SHP77 (cell line): ENCODE measurements at regions not wholly inside any gene's neighbourhood (a gene's known extent, or its start where the extent isn't known, plus 50 kb on each side); places are given as distances from the start of the nearest gene placed in this dataset.
"Not testable (repeated sequence)": the region's sequence is repeated elsewhere in the genome, so short reads cannot be mapped to it uniquely, and the experiment has no call there.

ENCODE experiments used
- DNase-seq, 2 experiments: peaks; one replicate each; lab custom pipeline; 2025; lab: John Stamatoyannopoulos, UW

- DNase-seq: no peak
Observed at GRCh38 chr2:150850641-150851040, 363.2 kb upstream of the RND3 start.

DNA sequence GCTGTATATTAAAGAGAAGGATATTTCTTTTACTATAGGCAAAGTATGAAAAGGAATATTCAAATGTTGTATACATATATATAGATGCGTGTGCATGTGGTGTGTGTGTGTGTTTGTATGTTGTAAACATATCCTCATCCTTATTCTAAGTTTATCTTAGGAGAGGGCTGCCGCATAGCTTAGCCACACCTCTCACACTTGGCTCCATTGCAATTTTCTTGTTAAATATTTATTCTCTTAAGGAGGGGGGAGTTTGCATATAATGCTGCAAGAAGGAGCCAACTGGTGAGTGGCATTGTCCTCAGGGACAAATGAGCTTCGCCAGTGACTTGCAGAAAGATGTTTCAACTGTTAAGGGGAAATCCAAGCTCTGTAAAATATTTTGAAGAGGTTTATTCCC lies 360.1 kb upstream of the RND3 start:
- no peak for DNase-seq

- no peak for DNase-seq
Observed at GRCh38 chr2:150846691-150847090, 359.2 kb upstream of the RND3 start.

- DNase-seq: no peak
Observed at GRCh38 chr2:150832686-150833085, 345.2 kb upstream of the RND3 start.

DNA sequence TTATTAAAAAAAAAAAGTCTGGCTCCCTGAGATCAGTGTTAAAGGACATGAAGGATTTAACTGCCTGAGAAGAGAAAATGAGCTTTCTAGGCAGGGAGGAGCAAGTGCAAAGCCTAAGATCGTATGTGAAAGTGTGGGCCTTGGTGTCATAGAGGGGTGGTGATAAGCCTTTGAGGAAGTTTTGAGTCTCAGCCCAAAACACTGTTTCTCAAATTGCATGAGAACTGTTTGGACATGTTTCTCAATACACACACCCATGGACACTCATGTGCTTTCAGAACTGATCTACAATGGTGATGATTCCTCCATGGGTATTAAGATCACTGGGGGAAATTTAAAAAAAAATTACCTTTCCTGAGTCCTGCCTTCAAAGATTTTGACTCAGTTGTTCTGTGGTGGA lies 336.7 kb upstream of the RND3 start:
- DNase-seq: no peak

GRCh38 chr2:150817422-150817821 lies 330.0 kb upstream of the RND3 start:
- DNase-seq: no peak

GRCh38 chr2:150812664-150813367 lies 325.3 kb upstream of the RND3 start:
- DNase-seq: no peak

DNA sequence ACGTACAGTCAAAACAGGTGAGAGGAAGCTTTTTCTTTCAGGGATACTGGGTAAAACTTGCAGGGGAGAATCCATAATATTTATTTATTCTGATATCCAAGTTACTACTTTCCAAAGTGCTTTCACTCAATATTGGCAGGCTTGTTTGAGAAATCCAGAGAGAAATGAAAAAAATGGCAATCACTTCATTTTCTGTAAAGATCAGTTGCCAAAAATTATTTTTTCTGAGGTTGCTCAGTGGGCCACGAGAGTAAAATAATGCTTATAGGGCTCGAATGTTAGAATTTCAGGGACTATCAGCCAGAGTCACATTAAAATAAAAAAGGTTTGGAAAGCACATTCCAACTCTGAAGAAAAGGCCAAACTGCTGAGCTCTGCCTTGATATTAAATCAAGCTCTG lies 324.6 kb upstream of the RND3 start:
- DNase-seq: no peak

- DNase-seq: no peak
Observed at GRCh38 chr2:150811259-150811855, 323.9 kb upstream of the RND3 start.

DNA sequence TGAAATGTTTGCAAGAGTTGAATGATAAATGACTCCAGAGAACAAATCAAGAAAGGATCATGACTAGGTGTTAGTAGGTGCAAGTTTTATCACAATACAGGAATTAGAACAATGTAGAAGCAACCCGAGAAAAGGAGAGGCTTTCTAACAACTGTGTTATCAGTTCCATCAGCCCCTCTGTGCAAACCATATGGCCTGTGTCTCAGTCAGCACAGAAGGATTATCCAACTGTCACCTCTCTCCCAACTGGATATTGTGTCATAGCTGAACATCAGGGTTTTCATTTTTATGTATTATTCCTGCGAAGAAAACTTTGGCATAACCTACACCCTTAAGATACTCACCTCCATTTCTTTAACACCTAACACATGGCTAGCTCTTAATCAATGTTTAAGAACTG lies 321.6 kb upstream of the RND3 start:
- DNase-seq: no peak

GRCh38 chr2:150806336-150806735 lies 318.9 kb upstream of the RND3 start:
- no peak for DNase-seq

DNA sequence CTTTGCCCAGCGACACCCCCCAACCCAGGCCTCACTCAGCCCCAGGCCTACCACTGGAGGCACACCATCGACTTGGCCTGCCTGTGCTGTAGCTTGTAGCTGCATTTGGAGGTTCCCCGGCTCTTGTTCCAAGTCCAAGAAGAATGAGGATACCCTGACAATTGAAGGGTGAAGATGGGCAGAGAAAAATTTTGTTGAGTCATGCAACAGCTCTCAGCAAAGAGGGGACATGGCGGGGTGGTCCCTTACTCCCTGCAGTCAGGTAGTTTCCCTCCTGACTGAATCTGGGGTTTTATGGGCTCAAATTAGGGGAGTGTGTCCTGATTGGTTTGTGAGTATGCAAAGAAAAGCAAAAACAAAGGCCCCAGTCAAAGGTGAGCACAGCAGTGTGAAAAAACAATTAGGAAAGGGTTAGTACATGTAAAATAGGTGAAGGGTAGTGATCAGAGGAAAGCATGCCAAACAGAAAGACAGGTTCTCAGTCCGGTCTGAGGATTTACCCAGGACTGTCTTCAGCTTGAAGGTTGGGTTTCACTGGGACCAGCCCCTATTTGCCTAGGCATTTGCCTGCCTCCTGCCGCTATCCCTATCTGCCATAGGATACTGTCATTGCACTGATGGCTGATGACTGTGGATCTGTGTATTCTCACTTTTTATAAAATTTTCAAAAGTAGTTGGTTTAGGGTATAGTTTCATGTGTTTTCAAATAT lies 316.4 kb upstream of the RND3 start:
- DNase-seq: no peak

GRCh38 chr2:150802635-150803034 lies 315.2 kb upstream of the RND3 start:
- no peak for DNase-seq

DNA sequence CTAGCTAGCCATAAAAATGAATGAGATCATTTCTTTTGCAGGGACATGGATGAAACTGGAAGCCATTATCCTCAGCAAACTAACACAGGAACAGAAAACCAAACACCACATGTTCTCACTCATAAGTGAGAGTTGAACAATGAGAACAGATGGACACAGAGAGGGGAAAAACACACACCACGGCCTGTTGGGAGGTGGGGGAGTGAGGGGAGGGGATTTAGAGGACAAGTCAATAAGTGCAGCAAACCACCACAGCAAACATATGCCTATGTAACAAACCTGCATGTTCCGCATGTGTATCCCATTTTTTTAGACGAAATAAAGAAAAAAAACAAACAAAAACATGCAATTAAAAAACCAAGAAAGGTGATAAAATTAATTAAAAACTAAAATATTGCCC lies 308.8 kb upstream of the RND3 start:
- not testable (repeated sequence) for DNase-seq

DNA sequence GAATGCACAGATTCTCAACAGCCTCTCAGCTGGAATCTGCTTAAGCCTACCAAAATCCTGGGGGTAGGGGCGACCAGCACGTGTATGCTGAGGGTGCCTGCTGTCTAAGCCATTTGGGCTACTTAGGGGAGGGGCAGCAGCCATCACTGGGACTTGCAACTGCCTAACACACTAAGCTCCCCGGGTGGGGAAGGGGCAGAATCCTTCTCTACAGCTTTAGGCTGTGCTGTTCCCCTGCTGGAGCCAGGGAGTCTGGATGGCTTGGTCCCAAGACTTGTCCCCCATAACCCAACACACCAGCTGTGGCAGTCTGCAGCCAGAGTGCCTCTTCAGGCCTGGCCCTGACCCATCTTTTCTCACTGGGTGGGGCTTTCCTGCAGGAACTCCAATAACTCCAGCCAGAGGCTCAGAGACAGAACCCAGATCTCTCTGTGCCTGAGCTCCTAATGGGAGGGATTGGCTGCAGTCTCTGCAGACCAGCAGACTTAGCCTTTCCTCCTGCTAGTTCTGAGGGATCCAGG lies 305.4 kb upstream of the RND3 start:
- DNase-seq: no peak

DNA sequence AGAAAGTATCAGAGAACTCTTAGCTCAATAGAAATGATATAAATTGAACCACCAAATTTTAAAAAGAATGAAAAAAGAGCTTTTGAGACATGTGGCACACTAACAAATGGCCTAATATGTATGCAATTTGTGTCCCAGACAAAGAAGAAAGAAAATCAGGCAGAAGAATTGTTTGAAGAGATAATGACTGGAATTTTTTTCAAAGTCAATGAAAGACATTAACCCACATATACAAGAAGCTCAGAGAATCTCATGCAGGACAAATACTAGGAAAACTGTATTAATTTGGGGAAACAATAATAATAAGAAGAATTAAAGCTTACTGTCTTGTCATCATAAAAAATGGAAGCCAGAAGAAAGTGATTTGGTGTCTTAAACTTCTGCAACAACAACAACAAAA lies 304.1 kb upstream of the RND3 start:
- no peak for DNase-seq

DNA sequence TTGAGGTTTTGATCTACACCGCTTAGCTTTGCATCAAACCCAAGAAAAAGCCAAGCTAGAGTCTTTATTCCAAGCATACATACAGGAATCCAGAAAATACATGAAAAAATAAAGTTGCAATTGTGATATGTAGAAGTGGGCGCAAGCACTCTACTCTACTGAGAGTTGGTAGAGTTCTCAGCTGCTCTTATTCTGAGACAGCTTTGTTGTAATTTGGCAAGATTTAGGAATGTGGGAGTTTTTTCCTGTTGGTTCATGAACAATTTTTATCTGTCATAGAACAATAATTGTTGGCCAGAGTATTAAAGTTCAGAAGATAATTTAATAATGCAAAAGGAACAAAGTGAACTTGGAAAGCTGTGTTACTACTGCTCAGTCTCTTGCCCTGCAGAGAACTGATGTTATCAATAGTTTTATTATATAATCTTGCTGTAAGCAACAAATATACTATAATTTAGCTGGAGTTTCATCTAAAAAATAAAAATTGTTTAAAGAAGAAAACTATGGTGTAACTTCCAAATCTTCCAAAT lies 302.0 kb upstream of the RND3 start:
- DNase-seq: no peak

GRCh38 chr2:150788426-150789140 lies 301.1 kb upstream of the RND3 start:
- no peak for DNase-seq

- no peak for DNase-seq
Observed at GRCh38 chr2:150787353-150788093, 300.1 kb upstream of the RND3 start.

GRCh38 chr2:150784389-150784788 lies 296.9 kb upstream of the RND3 start:
- DNase-seq: no peak

- no peak for DNase-seq
Observed at GRCh38 chr2:150783896-150784295, 296.4 kb upstream of the RND3 start.

GRCh38 chr2:150783015-150783414 lies 295.5 kb upstream of the RND3 start:
- no peak for DNase-seq
